Urinary bladder (tissue), 3 donors: ENCODE measurements at regions not wholly inside any gene's neighbourhood (a gene's known extent, or its start where the extent isn't known, plus 50 kb on each side); places are given as distances from the start of the nearest gene placed in this dataset.

Experiments used
- DNase-seq: peaks from one replicate; pipeline ENCODE4 v3.0.0-alpha.2; 2015; ENCODE audit errors: extremely low spot score
- H3K27ac ChIP-seq: one replicate; pipeline ENCODE4 v1.5.1; 2013; ENCODE audit warnings: low read depth, mild to moderate bottlenecking, moderate library complexity
- H3K36me3 ChIP-seq: one replicate; pipeline ENCODE4 v1.6.1; 2013; ENCODE audit warnings: mild to moderate bottlenecking, moderate library complexity; ENCODE audit not compliant: insufficient read depth
- H3K4me1 ChIP-seq: one replicate; pipeline ENCODE4 v1.6.1; 2013; ENCODE audit warnings: mild to moderate bottlenecking, moderate library complexity; ENCODE audit not compliant: insufficient read depth
- H3K4me3 ChIP-seq: one replicate; pipeline ENCODE4 v1.5.1; 2013; ENCODE audit warnings: low read depth, low read length
- WGBS: extraction: QIAGEN DNeasy Blood & Tissue Kit; methylation state at CpG from one replicate; pipeline ENCODE4 v1.1.7; 2013; 5-methylcytosine and 5-hydroxymethylcytosine counted together
- donor health status: healthy with polysubstance abuse.
- donor health status: healthy.

- H3K4me3 ChIP-seq: no peak overlapping the region
- no peak overlapping the region for H3K27ac ChIP-seq
- no peaks in the 10 kb centered on the region for H3K36me3 ChIP-seq
- WGBS: 0% methylated on average over 1 of the region's 1 CpG
- no peak for DNase-seq
- no peaks in the 10 kb centered on the region for H3K4me1 ChIP-seq
These were observed 181.3 kb upstream of the SPAG17 start for GRCh38 chr1:118366286-118366685.

GRCh38 chr1:118364882-118365281 lies 179.9 kb upstream of the SPAG17 start:
- no peak overlapping the region for H3K27ac ChIP-seq
- no peak for DNase-seq
- H3K4me1 ChIP-seq: no peaks in the 10 kb centered on the region
- no peaks in the 10 kb centered on the region for H3K36me3 ChIP-seq
- no peak overlapping the region for H3K4me3 ChIP-seq
- 78% methylated on average over 1 of the region's 1 CpG for WGBS

- Histone ChIP-seq H3K27ac (no peak overlapping the region), H3K4me3 (no peak overlapping the region), H3K4me1 (no peaks in the 10 kb centered on the region), H3K36me3 (no peaks in the 10 kb centered on the region)
- 68% methylated on average over 1 of the region's 1 CpG for WGBS
- no peak for DNase-seq
These were observed 178.4 kb upstream of the SPAG17 start for GRCh38 chr1:118363396-118363795.

GRCh38 chr1:118360817-118361216 lies 175.8 kb upstream of the SPAG17 start:
- H3K36me3 ChIP-seq: no peaks in the 10 kb centered on the region
- H3K4me3 ChIP-seq: no peak overlapping the region
- no peak for DNase-seq
- H3K27ac ChIP-seq: no peak overlapping the region
- H3K4me1 ChIP-seq: no peaks in the 10 kb centered on the region
- 73% methylated on average over 2 of the region's 2 CpGs for WGBS

- Histone ChIP-seq H3K36me3 (no peaks in the 10 kb centered on the region), H3K27ac (no peak overlapping the region), H3K4me3 (no peak overlapping the region), H3K4me1 (no peaks in the 10 kb centered on the region)
- no peak for DNase-seq
- WGBS: 59% methylated on average over 3 of the region's 3 CpGs
These were observed 161.9 kb upstream of the SPAG17 start for GRCh38 chr1:118346936-118347335.

GRCh38 chr1:118340928-118341910 lies 156.2 kb upstream of the SPAG17 start:
- H3K4me1 ChIP-seq: no peaks in the 10 kb centered on the region
- no peak overlapping the region for H3K4me3 ChIP-seq
- DNase-seq: no peak
- H3K36me3 ChIP-seq: no peaks in the 10 kb centered on the region
- no peak overlapping the region for H3K27ac ChIP-seq
- WGBS: 59% methylated on average over 5 of the region's 5 CpGs

GRCh38 chr1:118339400-118340124 lies 154.5 kb upstream of the SPAG17 start:
- no peak overlapping the region for H3K4me3 ChIP-seq
- no peak for DNase-seq
- no peak overlapping the region for H3K27ac ChIP-seq
- H3K4me1 ChIP-seq: no peaks in the 10 kb centered on the region
- 84% methylated on average over 4 of the region's 4 CpGs for WGBS
- H3K36me3 ChIP-seq: no peaks in the 10 kb centered on the region

- Histone ChIP-seq H3K4me3 (no peak overlapping the region), H3K36me3 (no peaks in the 10 kb centered on the region), H3K27ac (no peak overlapping the region), H3K4me1 (no peaks in the 10 kb centered on the region)
- no peak for DNase-seq
- 59% methylated on average over 3 of the region's 3 CpGs for WGBS
These were observed 153.9 kb upstream of the SPAG17 start for GRCh38 chr1:118338936-118339335.

GRCh38 chr1:118337346-118337745 lies 152.3 kb upstream of the SPAG17 start:
- Histone ChIP-seq H3K27ac (no peak overlapping the region), H3K4me3 (no peak overlapping the region), H3K4me1 (no peaks in the 10 kb centered on the region), H3K36me3 (no peaks in the 10 kb centered on the region)
- no peak for DNase-seq

GRCh38 chr1:118335331-118335732 lies 150.3 kb upstream of the SPAG17 start:
- no peak overlapping the region for H3K4me3 ChIP-seq
- no peaks in the 10 kb centered on the region for H3K36me3 ChIP-seq
- no peak overlapping the region for H3K27ac ChIP-seq
- DNase-seq: no peak
- H3K4me1 ChIP-seq: no peaks in the 10 kb centered on the region
- 43% methylated on average over 2 of the region's 2 CpGs for WGBS

- Histone ChIP-seq H3K4me3 (no peak overlapping the region), H3K27ac (no peak overlapping the region), H3K36me3 (no peaks in the 10 kb centered on the region), H3K4me1 (no peaks in the 10 kb centered on the region)
- 87% methylated on average over 1 of the region's 1 CpG for WGBS
- no peak for DNase-seq
These were observed 149.5 kb upstream of the SPAG17 start for GRCh38 chr1:118334506-118334905.

GRCh38 chr1:118333601-118334210 lies 148.7 kb upstream of the SPAG17 start:
- H3K36me3 ChIP-seq: no peaks in the 10 kb centered on the region
- H3K4me3 ChIP-seq: no peak overlapping the region
- no peaks in the 10 kb centered on the region for H3K4me1 ChIP-seq
- no peak for DNase-seq
- 83% methylated on average over 4 of the region's 4 CpGs for WGBS
- no peak overlapping the region for H3K27ac ChIP-seq

GRCh38 chr1:118326960-118327629 lies 142.1 kb upstream of the SPAG17 start:
- DNase-seq: no peak
- Histone ChIP-seq H3K4me1 (no peaks in the 10 kb centered on the region), H3K36me3 (no peaks in the 10 kb centered on the region), H3K4me3 (no peak overlapping the region), H3K27ac (no peak overlapping the region)
- 62% methylated on average over 6 of the region's 6 CpGs for WGBS
